GM18499 (cell line): ENCODE measurements at regions not wholly inside any gene's neighbourhood (a gene's known extent, or its start where the extent isn't known, plus 50 kb on each side); places are given as distances from the start of the nearest gene placed in this dataset.
"Not testable (repeated sequence)": the region's sequence is repeated elsewhere in the genome, so short reads cannot be mapped to it uniquely, and the experiment has no call there.

Experiments used
- ATAC-seq: cut with Tn5 transposase; IDR thresholded peaks from one replicate; pipeline ENCODE4 v1.9.1; 2021; ENCODE audit warnings: moderate number of reproducible peaks; ENCODE audit not compliant: insufficient read depth, unreplicated experiment

GRCh38 chr1:148432318-148432717 is 50.8 kb downstream of the PPIAL4G start:
- not testable (repeated sequence) for ATAC-seq

GRCh38 chr1:148429856-148430255 is 53.2 kb downstream of the PPIAL4G start:
- not testable (repeated sequence) for ATAC-seq

- not testable (repeated sequence) for ATAC-seq
Measured at GRCh38 chr1:148426940-148427611, 56.0 kb downstream of the PPIAL4G start.

- ATAC-seq = not testable (repeated sequence)
Measured at GRCh38 chr1:148426385-148426784, 56.7 kb downstream of the PPIAL4G start.

- not testable (repeated sequence) for ATAC-seq
Measured at GRCh38 chr1:148424143-148425003, 58.7 kb downstream of the PPIAL4G start.

GRCh38 chr1:148422921-148423320 is 60.2 kb downstream of the PPIAL4G start:
- ATAC-seq = not testable (repeated sequence)

- ATAC-seq = not testable (repeated sequence)
Measured at GRCh38 chr1:148417241-148417640, 65.9 kb downstream of the PPIAL4G start.

- not testable (repeated sequence) for ATAC-seq
Measured at GRCh38 chr1:148413385-148413784, 69.7 kb downstream of the PPIAL4G start.

GRCh38 chr1:148404786-148405568 is 78.1 kb downstream of the PPIAL4G start:
- ATAC-seq = not testable (repeated sequence)

- not testable (repeated sequence) for ATAC-seq
Measured at GRCh38 chr1:148403925-148404324, 79.2 kb downstream of the PPIAL4G start.

- not testable (repeated sequence) for ATAC-seq
Measured at GRCh38 chr1:148403085-148403456, 80.0 kb downstream of the PPIAL4G start.

GRCh38 chr1:148402152-148403084 is 80.7 kb downstream of the PPIAL4G start:
- not testable (repeated sequence) for ATAC-seq

GRCh38 chr1:148397516-148397915 is 85.6 kb downstream of the PPIAL4G start:
- not testable (repeated sequence) for ATAC-seq

- not testable (repeated sequence) for ATAC-seq
Measured at GRCh38 chr1:148392505-148392904, 90.6 kb downstream of the PPIAL4G start.

GRCh38 chr1:148391323-148391722 is 91.8 kb downstream of the PPIAL4G start:
- ATAC-seq = not testable (repeated sequence)

- no peak for ATAC-seq
Measured at GRCh38 chr1:148389027-148389339, 94.1 kb downstream of the PPIAL4G start.

- no peak for ATAC-seq
Measured at GRCh38 chr1:148388260-148389026, 94.7 kb downstream of the PPIAL4G start.

- ATAC-seq = not testable (repeated sequence)
Measured at GRCh38 chr1:148387949-148388259, 95.2 kb downstream of the PPIAL4G start.
